Cardiac fibroblast (primary cell): ENCODE measurements at regions not wholly inside any gene's neighbourhood (a gene's known extent, or its start where the extent isn't known, plus 50 kb on each side); places are given as distances from the start of the nearest gene placed in this dataset.

Experiments used
- DNase-seq, 2 donors: peaks; one replicate each; pipeline versions ENCODE4 v3.0.0 to v3.0.0-alpha.2; 2010; ENCODE audit warnings: low read depth in 2 of 2
- H3K4me3 ChIP-seq, 2 donors: replicated peaks in 1 of 2; 1 replicate in 1 of 2; 2 replicates in 1 of 2; pipeline ENCODE4 v1.5.1; 2011; ENCODE audit warnings: low read depth in 2 of 2, low read length in 2 of 2, mild to moderate bottlenecking in 2 of 2, moderate library complexity in 1 of 2
- CTCF ChIP-seq: IDR thresholded peaks from one replicate; pipeline ENCODE4 v1.5.1; 2011; ENCODE audit warnings: low read depth, mild to moderate bottlenecking, low read length, inconsistent platforms

GRCh38 chr2:106020821-106021661, 173.1 kb downstream of the UXS1 start:
- no peak overlapping the region for H3K4me3 ChIP-seq
- peak in 1 of 2 donors; percentile 38 for DNase-seq
- no peak for TF ChIP-seq CTCF

- DNase-seq = peak; percentile 16 to 75
- TF ChIP-seq CTCF = no peak
- H3K4me3 ChIP-seq = no peak overlapping the region
These were observed 174.1 kb downstream of the UXS1 start for GRCh38 chr2:106020032-106020431.

- no peak overlapping the region for H3K4me3 ChIP-seq
- no peak for TF ChIP-seq CTCF
- DNase-seq = no peak
These were observed 176.0 kb downstream of the UXS1 start for GRCh38 chr2:106018141-106018540.

- no peak overlapping the region for H3K4me3 ChIP-seq
- TF ChIP-seq CTCF = no peak
- no peak for DNase-seq
These were observed 181.3 kb downstream of the UXS1 start for GRCh38 chr2:106012591-106013347.

DNA sequence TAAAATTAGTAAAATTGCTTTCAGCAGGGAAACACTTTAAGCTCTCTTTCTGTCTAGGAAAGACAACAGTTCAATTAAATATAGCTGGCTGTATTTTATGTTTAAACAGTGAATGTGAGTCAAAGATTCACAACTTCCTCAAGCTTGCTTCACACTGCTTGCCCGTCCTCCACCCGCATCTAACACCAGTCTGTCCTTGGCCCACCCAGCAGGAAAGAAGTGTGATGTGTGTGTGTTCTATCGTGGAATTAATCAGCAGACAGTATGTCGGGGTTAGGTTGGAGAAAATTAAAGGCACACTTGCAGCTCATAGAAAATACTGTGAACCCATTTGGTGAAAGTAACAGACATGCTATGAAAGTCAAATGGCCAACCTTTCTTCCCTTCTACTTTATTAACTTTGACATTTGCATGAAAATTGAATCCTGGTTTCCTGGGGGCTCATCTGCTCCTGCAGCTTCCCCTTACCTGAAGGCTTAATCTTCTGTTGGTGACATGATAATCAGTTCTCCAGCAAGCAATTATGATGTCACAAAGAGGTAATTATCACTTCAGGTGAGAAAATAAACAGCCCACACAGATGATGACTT, 182.0 kb downstream of the UXS1 start:
- no peak for TF ChIP-seq CTCF
- H3K4me3 ChIP-seq = no peak overlapping the region
- no peak for DNase-seq

DNA sequence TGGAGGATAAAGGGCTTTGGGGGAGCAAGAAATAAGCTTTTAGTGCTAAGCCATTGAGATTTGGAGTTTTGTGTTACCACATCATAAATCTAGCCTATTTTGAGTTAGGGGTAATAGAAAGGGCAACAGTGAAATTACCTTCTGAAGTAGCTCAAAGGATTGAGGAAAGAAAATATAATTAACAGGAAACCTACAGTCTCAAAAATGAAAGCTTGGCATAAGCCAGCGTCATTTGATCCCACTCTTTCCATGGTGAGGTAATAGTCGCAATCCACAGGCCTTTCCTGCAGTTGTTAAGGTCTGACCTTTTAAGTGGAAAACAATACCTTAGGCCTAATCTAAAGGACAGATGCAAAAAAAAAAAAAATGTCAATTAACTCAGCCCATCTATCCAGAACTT, 182.7 kb downstream of the UXS1 start:
- H3K4me3 ChIP-seq = no peak overlapping the region
- peak in 1 of 2 donors; percentile 23 for DNase-seq
- no peak for TF ChIP-seq CTCF
